ENCODE measurements at regions not wholly inside any gene's neighbourhood (a gene's known extent, or its start where the extent isn't known, plus 50 kb on each side); places are given as distances from the start of the nearest gene placed in this dataset.

DNA sequence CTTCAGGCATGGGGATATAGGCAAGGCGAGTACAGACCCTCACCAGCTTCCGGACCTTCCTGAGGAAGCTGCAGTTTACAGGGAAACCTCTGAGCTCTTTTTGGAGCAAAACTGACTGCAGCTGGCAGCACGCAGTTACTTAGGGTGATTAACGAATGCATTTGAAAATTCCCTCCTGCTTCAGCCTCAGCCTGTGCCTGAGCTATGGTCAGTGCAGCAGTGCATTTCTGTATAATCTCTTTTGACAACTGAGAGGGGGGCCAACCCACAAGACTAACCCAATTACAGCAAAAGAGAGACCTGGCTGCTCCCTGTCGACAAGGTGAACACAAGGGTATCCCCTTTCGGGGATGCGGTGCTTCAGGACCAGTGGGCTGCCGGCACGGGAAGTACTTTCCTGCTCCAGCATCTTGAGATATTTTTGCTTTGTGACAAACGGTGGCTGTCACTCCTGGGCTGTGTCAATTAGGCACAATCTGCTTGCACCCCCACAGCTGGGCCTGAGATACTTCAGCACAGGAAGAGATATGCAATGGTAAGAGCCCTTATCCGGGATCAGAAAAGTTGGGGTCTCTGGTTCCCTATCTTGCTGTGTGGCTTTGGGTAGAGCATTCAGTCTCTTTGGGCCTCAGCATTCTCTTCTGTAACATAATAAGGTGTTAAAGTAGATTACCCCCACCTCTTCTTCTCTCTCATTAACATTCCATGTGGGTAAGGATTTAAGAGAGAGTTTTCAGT, 141.0 kb downstream of the TMEM17 start:
- DNase-seq, result no peak

DNA sequence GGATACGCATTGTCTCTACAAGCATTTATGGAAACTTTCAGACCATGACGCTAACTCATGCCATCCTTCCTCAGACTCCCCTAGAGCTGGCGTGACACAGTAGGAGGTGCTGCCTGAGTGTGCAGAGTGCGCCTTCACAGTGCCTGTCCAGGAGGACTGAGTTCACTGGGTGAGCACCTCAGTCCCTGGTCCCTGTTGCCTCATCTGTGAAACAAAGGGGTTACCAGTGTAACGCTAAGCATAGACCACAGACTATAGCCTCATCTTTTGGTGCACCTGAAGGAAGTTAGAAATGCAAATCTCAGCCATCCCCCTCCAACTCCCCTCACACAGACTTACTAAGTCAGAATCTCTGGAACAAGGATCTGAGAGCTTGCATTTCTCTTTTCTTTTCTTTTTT, 142.8 kb downstream of the TMEM17 start:
- no peak for DNase-seq

DNA sequence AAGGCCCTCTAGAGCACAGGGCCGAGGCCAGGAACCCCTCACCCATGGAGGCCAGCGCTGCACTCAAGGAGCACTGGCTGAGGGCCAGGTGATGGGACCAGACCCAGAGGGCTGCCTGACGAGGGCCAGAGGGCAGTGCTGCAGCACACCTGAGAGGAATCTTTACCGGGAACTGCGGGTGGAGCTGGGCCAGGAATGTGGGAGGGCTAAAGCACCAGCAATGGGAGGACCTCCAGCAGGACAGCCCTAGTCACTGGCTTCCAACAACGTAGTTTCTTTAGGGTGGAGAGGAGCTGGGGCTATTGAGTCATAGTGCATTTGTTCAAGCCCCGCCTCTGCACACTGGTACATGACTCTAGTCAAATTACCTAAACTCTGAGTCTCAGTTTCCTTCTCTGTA, 143.4 kb downstream of the TMEM17 start:
- DNase-seq, result no peak

DNA sequence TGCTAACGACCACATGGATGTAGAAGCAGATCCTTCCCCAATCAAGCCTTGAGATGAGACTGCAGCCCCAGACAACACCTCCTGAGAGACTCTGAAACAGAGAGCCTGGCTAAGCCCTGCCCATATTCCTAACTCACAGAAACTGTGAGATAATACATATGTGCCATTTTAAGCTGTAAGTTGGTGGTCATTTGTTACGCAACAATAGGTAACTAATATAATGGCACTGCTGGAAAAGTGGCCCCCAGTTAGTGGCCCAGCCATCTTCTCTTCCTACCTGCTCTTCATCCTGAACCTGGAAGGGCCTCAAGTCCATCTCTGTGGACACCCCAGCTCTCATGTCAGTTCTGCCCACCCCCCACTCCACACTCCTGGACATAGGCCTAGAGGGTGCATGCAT, 144.0 kb downstream of the TMEM17 start:
- DNase-seq, result no peak

DNA sequence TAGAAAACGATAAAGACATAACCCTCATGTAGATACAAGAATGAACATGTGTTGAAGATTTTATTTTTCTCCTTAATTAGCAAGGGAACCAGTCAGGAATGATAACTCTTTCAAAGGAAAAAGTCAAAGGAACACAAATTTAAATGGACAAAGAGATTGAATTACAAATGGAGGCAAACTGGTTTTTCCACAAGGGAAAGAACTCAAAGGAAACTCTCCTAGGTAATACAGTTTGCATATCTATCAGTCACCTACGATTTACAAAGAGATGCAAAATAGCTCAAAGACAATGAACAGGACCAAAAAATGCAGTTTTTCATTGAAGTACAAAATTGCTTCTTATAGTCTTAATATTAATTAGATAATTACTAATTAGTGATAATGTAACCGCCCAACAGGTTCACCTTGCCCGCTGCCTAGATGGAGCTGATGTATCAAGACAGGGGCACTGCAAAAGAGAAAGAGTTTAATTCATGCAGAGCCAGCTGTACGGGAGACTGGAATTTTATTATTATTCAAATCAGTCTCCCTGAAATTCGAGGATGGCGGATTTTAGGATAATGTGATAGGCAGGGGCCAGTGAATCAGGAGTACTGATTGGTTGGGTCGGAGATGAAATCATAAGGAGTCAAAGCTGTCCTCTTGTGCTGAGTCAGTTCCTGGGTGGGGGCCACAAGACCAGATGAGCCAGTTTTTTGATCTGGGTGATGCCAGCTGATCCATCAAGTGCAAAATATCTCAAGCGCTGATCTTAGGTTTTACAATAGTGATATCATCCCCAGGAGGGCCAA, 151.0 kb downstream of the TMEM17 start:
- DNase-seq, result no peak

DNA sequence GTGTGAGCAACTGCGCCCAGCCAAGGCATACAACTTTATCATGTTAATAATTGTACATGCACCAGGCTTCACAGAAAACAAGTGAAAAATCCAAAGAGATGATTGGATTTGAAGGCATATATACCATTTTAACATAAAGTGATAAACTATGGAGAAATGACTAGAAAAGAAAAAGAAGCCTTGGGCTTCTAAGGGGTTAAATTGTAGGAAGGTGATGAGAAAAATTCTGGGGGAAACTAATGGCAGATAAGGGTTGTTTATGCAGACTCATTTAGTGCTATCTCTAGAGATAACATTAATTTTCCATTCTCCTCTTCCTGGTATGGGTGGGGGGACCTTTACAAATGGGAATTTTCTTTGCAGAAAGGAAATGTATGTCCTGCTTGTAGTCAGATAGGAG, 154.0 kb downstream of the TMEM17 start:
- no peak for DNase-seq

DNA sequence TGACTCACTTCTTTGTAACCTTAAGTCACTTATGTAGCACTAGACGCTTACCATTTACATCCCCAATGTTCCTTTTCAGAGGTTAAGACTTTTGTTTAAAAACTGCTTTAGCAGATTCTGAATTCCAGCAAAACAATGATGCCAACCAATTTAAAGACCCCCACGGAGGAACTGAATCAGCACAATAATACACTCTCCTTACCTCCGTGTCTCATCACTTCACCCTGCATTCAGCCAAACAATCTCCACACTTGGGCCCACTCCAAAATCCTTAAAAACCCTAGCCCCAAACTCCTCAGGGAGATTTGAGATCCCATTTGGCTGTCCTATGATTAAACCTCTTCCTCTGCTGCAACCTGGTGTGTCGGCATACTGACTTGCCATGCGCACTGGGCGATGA, 153.9 kb downstream of the B3GNT2 start:
- no peak for DNase-seq

DNA sequence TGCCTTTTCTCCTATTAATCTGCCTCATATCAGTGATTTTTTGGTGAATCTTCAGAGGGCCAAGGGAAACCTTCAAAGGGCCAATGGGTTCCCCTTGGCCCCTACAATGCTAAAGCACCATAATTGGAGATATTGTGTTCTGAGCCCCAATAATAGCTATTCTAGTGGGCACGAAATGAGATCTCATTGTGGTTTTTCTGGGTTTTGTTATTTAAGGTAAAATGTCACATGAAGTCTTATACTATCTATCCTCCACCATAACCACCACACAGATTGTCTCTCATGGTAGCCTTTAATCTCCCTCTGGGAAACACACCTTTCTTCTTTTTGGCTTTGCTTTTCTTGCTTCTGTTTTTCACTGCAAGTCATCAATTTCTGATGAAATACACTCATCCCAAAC, 152.8 kb downstream of the B3GNT2 start:
- DNase-seq, result no peak

DNA sequence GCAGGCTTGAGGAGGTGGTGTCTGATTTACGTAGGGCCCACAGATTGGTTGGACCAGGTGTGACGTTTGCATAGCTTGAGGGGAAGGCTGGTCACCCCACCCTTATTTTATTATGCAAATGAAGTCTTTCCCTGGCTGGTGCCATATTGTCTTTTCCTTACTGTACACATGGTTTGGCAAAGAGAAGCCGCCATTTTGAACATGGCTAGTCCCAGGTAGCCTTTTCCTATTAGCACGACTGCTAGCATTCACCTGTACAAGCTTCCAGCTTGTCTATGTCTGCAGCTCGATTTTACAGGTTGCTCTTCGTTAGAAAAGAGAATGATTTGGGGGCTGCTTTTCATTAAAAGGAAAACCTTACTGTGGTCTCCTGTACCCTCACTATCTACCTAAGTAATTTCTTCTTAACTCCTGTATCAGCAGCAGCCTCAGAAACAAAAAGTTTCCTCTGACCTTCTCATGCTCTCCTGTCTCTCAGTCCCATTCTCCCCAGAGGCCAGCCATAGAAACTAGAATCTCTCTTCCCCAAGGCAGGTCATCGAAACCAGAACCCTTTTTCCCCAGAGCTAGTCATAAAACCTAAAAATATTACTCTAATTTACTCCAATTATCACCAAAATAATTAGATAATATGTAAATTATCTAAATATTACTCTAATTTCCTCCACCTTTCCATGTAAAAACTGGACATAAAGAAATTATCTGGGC, 151.8 kb downstream of the B3GNT2 start:
- DNase-seq, result no peak

DNA sequence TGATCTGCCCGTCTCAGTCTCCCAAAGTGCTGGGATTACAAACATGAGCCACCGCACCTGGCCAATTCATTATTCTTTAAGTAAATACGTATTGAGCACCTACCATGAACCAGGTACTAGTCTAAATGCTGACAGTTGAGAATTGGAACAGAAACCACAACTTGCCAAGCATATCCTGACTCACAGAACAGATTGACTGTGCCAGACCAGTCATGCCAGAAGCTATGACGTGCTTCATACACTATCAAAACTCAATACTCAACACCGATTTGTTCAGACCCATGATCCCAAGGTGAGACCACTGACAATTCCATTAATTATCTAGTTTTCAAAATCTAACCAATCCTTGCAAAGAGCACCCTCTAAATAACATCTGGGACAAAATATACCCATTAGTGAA, 148.6 kb downstream of the B3GNT2 start:
- DNase-seq, result no peak

DNA sequence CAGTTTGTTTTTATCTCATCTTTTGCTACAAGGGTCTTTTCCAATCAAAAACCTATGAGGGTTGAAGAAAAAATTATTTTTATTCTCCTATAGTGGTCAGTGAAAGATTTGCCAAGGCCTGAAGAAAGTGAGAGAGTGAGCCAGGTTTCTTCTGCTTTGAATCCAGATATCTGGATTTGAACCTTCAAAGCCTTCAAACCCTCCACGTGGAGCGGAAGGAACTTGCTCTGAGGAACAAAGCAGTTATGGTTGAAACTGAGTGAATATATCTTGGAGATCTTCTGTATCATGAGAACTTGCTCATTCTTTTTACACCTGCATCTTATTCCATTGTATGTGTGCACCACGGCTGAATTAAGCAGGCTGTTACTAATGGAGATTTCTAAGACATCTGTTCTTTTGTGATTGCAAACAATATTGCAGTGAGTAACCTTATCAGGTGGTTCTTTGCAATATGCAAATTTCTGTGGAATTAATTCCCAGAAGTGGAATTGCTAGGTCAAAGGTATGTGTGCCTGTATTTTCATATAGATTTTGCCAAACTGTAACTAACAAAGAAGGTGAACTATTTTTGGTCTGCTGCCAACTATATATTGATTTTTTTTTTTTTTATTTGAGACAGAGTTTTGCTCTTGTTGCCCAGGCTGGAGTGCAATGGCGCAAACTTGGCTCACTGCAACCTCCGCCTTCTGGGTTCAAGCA, 147.9 kb downstream of the B3GNT2 start:
- no peak for DNase-seq

DNA sequence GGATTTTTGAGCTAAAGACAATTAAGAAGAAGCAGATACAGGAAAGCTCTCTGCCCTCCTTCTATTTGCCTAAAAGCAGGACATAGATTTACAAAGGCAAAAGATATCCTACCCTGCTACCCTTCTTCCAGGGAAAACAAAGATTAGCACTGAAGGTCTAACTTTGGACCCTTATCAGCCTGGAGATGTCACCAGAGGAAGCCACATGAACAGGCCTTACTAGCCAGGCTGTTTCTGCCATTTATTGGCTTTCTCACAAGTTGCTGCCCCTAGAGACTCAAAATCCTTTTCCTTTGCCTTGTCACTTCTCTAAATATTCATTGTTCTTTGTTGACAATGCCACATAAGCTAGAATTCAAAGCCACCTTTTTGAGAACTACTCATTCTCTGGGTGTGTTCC, 147.3 kb downstream of the B3GNT2 start:
- no peak for DNase-seq

DNA sequence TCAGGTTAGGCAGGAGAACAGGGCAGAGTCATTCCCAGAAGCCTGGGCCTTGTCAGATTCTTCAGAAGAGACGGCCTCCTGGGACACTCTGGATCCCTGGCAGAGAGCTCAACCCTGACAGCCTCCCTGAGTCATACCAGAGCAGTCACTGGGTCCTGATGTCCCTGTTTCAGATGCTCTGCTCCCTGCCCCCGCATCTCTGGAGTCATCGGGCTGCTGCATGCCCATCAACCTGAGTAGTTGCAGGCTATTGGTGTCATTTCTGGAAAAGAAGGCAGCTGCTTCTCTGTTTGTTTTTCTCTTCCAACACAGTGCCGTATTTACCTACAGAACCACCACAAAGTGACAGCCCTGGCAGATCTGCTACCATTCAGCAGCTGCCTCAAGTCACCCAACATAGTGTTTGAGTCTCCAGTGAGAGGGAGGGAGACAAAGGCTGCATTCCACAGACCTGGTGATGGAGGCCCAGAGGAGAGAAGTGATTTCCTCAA, 145.1 kb downstream of the B3GNT2 start:
- DNase-seq, result no peak

DNA sequence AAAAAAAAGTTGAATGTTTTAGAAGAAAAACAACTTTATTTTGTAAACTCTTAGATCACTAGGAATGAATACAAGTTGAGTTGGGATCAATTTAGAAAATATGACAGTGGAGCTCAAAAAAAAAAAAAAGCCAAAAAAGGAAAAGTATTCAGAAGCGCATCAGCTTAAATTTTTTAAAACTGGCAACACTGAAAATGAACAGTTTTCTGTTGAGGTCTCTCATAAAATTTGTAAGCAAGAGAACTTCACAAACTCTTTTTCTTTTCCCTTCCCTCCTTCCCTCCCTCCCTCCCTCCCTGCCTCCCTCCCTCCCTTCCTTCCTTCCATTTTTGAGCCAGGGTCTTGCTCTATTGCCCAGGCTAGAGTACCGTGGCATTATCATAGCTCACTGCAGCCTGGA, 143.9 kb downstream of the B3GNT2 start:
- no peak for DNase-seq

DNA sequence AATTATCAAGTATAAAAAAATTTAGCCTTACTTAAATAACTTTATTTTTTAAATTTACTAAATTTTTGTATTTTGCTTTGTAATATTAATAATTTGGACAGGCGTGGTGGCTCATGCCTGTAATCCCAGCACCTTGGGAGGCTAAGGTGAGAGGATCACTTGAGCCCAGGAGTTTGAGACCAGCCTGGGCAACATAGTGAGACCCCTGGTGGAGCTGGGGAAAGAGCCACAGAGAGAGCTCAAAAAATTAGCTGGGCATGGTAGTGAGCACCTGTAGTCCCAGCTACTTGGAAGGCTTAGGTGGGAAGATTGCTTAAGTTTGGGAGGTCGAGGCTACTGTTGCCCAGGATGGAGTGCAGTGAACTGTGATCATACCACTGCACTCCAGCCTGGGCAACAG, 143.5 kb downstream of the B3GNT2 start:
- no peak for DNase-seq

DNA sequence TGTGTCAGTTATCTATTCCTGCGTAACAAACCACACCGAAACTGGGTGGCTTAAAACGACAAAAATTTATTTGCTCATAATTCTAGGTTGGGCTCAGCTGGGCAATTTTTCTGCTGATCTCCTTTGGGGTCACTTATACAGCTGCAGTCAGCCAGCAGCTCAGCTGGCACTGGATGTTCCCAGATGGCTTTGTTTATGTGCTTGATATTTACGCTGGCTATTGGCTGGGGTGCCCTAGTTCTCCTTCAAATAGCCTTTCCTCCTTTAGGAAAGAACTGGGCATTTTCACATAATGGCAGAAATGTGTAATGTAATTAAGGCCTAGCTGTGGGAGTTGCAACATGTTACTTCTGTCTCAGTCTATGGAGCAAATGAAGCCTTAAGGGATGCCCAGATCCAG, 142.2 kb downstream of the B3GNT2 start:
- no peak for DNase-seq

DNA sequence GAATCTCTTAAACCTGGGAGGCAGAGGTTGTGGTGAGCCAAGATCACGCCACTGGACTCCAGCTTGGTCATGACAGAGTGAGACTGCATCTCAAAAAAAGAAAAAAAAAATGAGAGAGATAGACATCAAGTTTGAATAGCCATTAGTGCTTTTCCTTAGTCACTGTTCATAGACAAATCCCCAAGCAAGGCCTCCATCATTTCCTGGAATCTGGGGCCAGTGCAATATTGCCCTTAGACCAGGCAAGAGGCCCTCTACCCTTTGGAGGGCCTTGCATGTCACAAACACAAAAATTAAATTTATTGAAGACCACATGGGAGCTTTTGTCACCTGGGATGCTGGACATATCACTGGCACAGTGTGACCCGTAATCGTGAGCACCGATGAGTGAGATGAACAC, 141.5 kb downstream of the B3GNT2 start:
- DNase-seq, result no peak

DNA sequence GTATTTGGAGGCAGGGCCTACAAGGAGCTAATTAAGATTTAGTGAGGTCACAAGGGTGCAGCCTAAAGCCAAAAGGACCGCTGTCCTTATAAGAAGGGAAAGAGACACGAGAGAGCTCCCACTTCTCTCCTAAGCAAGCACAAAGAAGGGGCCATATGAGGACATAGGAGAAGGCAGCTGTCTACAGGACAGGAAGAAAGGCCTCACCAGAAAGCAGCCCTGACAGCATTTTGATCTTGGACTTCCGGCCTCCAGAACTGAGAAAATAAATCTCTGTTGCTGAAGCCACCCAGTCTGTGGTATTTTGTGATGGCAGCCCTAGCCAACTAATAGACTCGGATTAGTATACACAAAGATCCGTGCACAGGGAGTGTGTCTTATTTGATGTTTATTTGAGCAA, 139.7 kb downstream of the B3GNT2 start:
- DNase-seq, result no peak

DNA sequence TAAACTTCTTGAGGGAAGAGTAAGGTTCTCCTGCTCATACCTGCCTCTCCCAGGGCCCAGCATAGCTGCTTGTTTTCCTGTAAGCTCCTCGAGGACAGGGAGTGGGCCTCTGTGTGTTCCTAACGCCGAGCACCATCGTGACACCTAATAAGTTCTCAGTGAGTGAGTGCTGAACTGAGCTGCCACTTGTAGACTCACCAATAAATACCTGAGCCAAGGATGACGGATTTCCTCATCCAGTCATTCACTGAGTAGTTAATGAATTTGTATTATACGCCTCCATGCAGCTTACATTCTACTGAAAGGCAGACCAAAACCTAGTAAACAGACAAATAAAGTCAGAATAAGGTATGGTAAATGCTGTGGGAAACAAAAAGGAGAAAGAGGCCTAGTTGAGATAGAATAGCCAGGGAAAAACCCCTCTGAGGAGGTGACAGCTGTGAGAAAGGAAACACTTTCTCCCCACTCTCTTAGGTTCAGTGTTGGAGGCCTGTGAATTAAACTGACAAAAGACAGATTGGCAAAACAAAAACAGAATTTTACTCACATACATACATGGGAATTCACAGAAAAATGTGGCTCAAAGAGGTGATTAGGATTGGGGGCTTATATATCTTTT, 138.6 kb downstream of the B3GNT2 start:
- no peak for DNase-seq

DNA sequence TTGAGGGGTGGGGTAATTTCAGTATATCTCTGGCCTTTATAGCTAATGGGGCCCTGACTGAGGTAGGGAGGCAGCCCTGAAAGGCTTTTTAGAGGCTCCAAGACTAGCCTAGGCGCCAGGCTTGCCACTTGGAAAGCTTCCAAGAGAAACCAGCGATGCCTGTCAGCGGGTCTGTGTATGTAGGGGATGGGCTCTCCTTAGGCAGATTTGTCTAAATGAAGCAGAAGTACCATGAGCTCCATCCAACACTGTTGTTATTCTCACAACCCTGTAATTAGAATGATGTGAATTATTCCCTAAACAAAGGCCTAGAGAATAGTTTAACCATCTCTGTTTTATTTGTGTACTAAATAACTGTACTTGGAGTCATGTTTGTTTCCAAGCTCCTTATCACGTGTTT, 138.1 kb downstream of the B3GNT2 start:
- DNase-seq, result no peak

DNA sequence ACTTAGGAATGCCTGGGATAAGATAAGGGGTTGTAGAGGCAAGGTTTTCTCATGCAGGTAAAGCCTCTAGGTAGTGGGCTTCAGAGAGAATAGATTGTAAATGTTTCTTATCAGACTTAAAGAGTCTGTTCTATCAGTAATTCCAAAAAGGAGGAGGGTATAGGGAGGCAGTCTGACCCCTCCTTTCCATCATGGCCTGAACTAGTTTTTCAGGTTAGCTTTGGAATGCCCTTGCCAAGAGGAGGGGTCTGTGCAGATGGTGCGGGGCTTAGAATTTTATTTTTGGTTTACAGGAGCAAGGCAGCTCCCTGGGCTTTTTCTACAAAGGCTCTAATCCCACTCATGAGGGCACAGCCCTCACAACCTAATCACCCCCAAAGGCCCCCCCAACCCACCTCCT, 135.0 kb downstream of the B3GNT2 start:
- DNase-seq, result no peak

DNA sequence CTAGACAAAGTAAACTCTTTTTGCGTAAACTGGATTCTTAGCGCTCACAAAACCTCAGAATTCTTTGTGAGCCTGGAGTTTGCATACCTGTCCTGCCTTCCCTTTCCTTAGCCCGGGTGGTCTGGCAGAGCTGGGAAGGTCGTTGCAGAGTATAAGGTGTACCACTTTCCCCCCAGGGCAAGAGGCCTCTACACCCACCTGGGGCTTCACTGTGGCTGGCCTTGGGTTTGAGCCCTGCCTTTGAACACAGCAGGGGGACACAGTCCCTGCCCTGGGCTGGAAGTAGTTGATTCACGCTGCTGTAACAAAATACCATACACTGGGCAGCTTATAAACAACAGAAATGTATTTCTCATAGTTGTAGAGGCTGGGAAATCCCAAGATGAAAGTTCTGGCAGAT, 133.9 kb downstream of the B3GNT2 start:
- DNase-seq, result no peak

DNA sequence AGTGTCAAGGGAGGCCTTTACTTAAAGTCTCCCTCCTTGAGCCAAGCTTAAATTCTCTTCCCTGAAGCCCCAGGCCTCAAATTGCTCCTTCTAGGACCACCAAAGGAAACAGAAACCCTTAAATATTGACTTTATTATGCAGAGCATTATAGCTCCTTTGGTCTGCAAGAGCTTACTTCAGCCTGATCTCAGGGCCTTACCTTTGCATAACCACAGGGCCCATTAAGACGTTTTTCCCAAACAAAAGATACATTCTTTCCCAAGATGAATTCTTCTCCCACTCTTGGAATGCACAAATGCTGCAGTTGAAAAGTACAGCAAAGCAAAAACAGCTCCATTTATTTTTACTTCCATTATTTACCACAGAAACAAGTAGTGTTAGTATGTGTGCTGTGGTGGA, 130.8 kb downstream of the B3GNT2 start:
- DNase-seq, result no peak
